ENCODE measurements at regions not wholly inside any gene's neighbourhood (a gene's known extent, or its start where the extent isn't known, plus 50 kb on each side); places are given as distances from the start of the nearest gene placed in this dataset.

DNA sequence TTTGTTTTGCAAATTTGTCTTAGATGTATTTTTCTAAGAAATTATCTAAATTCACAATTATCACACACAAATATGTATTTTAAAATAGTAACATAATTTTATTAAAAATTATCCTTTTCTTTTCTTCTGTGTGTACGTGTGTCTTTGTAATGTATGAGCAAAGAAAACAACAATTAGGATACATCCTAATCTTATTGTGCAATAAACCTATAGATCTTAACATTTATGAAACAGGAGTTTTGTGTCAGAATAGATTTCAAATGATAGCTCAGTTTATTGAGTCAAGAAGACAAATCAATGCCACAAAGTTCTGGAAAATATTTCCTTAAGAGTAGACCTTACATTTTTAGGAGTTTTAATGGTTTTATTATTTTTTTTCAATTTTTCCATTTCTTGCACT lies 212.2 kb downstream of the KCNJ3 start:
- H3K4me3 ChIP-seq (replicated peaks in 1 of 4; ENCODE audit: control extremely low read depth in 1 of 4, insufficient read depth in 1 of 4, low read depth in 3 of 4, low read length in 4 of 4): no peak overlapping the region
- H3K4me2 ChIP-seq (ENCODE audit: extremely low read depth, insufficient read depth, low read length): no peak overlapping the region
- H3K36me3 ChIP-seq (ENCODE audit: control insufficient read depth, insufficient read depth, low read length): no peaks in the 10 kb centered on the region
- no peaks in the 10 kb centered on the region for H3K27me3 ChIP-seq (ENCODE audit: control insufficient read depth, insufficient read depth, low read length)
- no peaks in the 10 kb centered on the region for H3K79me2 ChIP-seq (ENCODE audit: control insufficient read depth, insufficient read depth, low read length)
- no peaks in the 10 kb centered on the region for H3K4me1 ChIP-seq (ENCODE audit: control insufficient read depth, extremely low read depth, insufficient read depth, low read length)
- no peak for DNase-seq (ENCODE audit: low read depth in 2 of 2)
- TF ChIP-seq, protein P1, sequence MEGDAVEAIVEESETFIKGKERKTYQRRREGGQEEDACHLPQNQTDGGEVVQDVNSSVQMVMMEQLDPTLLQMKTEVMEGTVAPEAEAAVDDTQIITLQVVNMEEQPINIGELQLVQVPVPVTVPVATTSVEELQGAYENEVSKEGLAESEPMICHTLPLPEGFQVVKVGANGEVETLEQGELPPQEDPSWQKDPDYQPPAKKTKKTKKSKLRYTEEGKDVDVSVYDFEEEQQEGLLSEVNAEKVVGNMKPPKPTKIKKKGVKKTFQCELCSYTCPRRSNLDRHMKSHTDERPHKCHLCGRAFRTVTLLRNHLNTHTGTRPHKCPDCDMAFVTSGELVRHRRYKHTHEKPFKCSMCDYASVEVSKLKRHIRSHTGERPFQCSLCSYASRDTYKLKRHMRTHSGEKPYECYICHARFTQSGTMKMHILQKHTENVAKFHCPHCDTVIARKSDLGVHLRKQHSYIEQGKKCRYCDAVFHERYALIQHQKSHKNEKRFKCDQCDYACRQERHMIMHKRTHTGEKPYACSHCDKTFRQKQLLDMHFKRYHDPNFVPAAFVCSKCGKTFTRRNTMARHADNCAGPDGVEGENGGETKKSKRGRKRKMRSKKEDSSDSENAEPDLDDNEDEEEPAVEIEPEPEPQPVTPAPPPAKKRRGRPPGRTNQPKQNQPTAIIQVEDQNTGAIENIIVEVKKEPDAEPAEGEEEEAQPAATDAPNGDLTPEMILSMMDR (conservative IDR thresholded peaks at IDR 0.05 in 1 of 2, IDR thresholded peaks at IDR 0.05 in 1 of 2; ENCODE audit: low read depth in 1 of 2, low read length in 2 of 2): no peak
- no peak for TF ChIP-seq EZH2 (IDR thresholded peaks at IDR 0.05; ENCODE audit: low read length, missing control alignments)
- no peak overlapping the region for H3K27ac ChIP-seq (ENCODE audit: insufficient read depth, low read length)
- no peak overlapping the region for H2AFZ ChIP-seq (ENCODE audit: low read length)
- no peaks in the 10 kb centered on the region for H4K20me1 ChIP-seq (ENCODE audit: control insufficient read depth, extremely low read depth, insufficient read depth, low read length)
- no peaks in the 10 kb centered on the region for H3K9me3 ChIP-seq (ENCODE audit: control insufficient read depth, insufficient read depth, low read depth, low read length)
- no peak overlapping the region for H3K9ac ChIP-seq (ENCODE audit: insufficient read depth, low read length)

DNA sequence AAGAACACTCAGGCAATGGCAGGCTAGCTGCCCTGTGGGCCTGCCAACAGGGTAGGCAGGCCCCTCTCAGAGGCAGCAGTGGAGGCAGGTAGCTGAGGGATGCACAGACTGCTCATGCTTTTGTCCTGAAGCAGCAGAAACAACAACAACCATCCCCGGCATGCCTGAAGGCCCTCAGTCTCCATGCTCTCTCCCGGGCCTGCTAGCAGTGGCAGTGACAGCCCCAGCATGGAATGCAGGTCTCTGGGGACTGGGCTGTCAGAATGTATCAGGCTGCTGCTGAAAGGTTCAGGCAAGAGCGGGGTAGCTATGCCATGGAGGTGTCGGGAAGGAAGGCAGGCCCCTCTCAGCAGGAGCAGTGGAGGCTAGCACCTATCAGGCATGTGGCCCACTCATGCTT lies 209.8 kb downstream of the KCNJ3 start:
- Histone ChIP-seq H3K4me2 (ENCODE audit: extremely low read depth, insufficient read depth, low read length) (no peak overlapping the region), H3K27me3 (ENCODE audit: control insufficient read depth, insufficient read depth, low read length) (no peaks in the 10 kb centered on the region), H3K9me3 (ENCODE audit: control insufficient read depth, insufficient read depth, low read depth, low read length) (no peaks in the 10 kb centered on the region), H3K27ac (ENCODE audit: insufficient read depth, low read length) (no peak overlapping the region), H3K4me1 (ENCODE audit: control insufficient read depth, extremely low read depth, insufficient read depth, low read length) (no peaks in the 10 kb centered on the region), H3K4me3 (replicated peaks in 1 of 4; ENCODE audit: control extremely low read depth in 1 of 4, insufficient read depth in 1 of 4, low read depth in 3 of 4, low read length in 4 of 4) (no peak overlapping the region), H4K20me1 (ENCODE audit: control insufficient read depth, extremely low read depth, insufficient read depth, low read length) (no peaks in the 10 kb centered on the region), H3K9ac (ENCODE audit: insufficient read depth, low read length) (no peak overlapping the region), H2AFZ (ENCODE audit: low read length) (no peak overlapping the region), H3K36me3 (ENCODE audit: control insufficient read depth, insufficient read depth, low read length) (no peaks in the 10 kb centered on the region), H3K79me2 (ENCODE audit: control insufficient read depth, insufficient read depth, low read length) (no peaks in the 10 kb centered on the region)
- no peak for TF ChIP-seq EZH2 (IDR thresholded peaks at IDR 0.05; ENCODE audit: low read length, missing control alignments)
- TF ChIP-seq, protein P1 (conservative IDR thresholded peaks at IDR 0.05 in 1 of 2, IDR thresholded peaks at IDR 0.05 in 1 of 2; ENCODE audit: low read depth in 1 of 2, low read length in 2 of 2): no peak
- no peak for DNase-seq (ENCODE audit: low read depth in 2 of 2)

Measured in fibroblast of lung (primary cell).